Naive thymus-derived CD4-positive, alpha-beta T cell (primary cell): ENCODE measurements at regions not wholly inside any gene's neighbourhood (a gene's known extent, or its start where the extent isn't known, plus 50 kb on each side); places are given as distances from the start of the nearest gene placed in this dataset.

Experiments used
- ATAC-seq: fragments of 150-1000 bp; cut with Tn5 transposase; 2 replicates; pipeline ENCODE4 v1.10.0; 2021; ENCODE audit warnings: mild to moderate bottlenecking, moderate library complexity
- CTCF ChIA-PET: fragments of 350-600 bp; sonication (Branson Sonifier 250); formaldehyde crosslinking; loops from one replicate; lab custom pipeline; 2021; ENCODE audit warnings: antibody characterized with exemption; lab: Charles Lee
- POLR2A ChIA-PET: fragments of 350-600 bp; sonication (Branson Sonifier 250); formaldehyde crosslinking; loops from one replicate; lab custom pipeline; 2021; ENCODE audit warnings: antibody characterized with exemption, inconsistent platforms; lab: Charles Lee
- DNase-seq, 9 donors: peaks; one replicate each; pipeline versions ENCODE4 v3.0.0 to v3.0.0-alpha.2; 2020 to 2022; ENCODE audit warnings: mixed read lengths in 1 of 9
- H3K27ac ChIP-seq: one replicate; pipeline ENCODE4 v1.7.0; 2013; ENCODE audit warnings: mild to moderate bottlenecking, low read depth, low read length, moderate library complexity
- H3K27me3 ChIP-seq, 2 donors: one replicate each; pipeline ENCODE4 v1.7.0; 2013; ENCODE audit warnings: low read length in 2 of 2, mild to moderate bottlenecking in 2 of 2, moderate library complexity in 2 of 2; ENCODE audit not compliant: control insufficient read depth in 2 of 2, insufficient read depth in 2 of 2
- H3K36me3 ChIP-seq, 3 experiments: 1 replicate in 2 of 3; 2 replicates in 1 of 3; pipeline ENCODE4 v1.7.0; 2013; ENCODE audit warnings: low read length in 3 of 3, mild to moderate bottlenecking in 3 of 3, moderate library complexity in 1 of 3; ENCODE audit not compliant: insufficient read depth in 3 of 3, control insufficient read depth in 2 of 3
- H3K4me1 ChIP-seq, 2 donors: one replicate each; pipeline ENCODE4 v1.7.0; 2013; ENCODE audit warnings: low read length in 2 of 2, mild to moderate bottlenecking in 2 of 2, moderate library complexity in 1 of 2; ENCODE audit not compliant: control insufficient read depth in 2 of 2, insufficient read depth in 2 of 2
- H3K4me3 ChIP-seq: 2 replicates; pipeline ENCODE4 v1.7.0; 2013; ENCODE audit warnings: mild to moderate bottlenecking, low read length
- H3K9me3 ChIP-seq, 3 experiments: 1 replicate in 2 of 3; 2 replicates in 1 of 3; pipeline ENCODE4 v1.7.0; 2013; ENCODE audit warnings: low read length in 3 of 3; ENCODE audit not compliant: control insufficient read depth in 2 of 3
- H3K27ac Mint-ChIP-seq, 9 donors: one replicate each; pipeline ENCODE4 v1.8.0; 2020 to 2022; ENCODE audit warnings: mixed read lengths in 9 of 9, mild to moderate bottlenecking in 8 of 9, moderate library complexity in 5 of 9, inconsistent platforms in 2 of 9
- H3K27me3 Mint-ChIP-seq, 5 donors: one replicate each; pipeline ENCODE4 v1.8.0; 2021 to 2022; ENCODE audit warnings: mixed read lengths in 5 of 5, mild to moderate bottlenecking in 1 of 5
- H3K36me3 Mint-ChIP-seq, 5 donors: one replicate each; pipeline ENCODE4 v1.8.0; 2020 to 2022; ENCODE audit warnings: mixed read lengths in 5 of 5, mild to moderate bottlenecking in 3 of 5, inconsistent platforms in 1 of 5
- H3K4me1 Mint-ChIP-seq, 7 donors: one replicate each; pipeline ENCODE4 v1.8.0; 2020 to 2022; ENCODE audit warnings: mixed read lengths in 7 of 7, mild to moderate bottlenecking in 3 of 7, inconsistent platforms in 1 of 7
- H3K4me3 Mint-ChIP-seq, 10 donors: one replicate each; pipeline ENCODE4 v1.8.0; 2020 to 2022; ENCODE audit warnings: mild to moderate bottlenecking in 10 of 10, mixed read lengths in 10 of 10, moderate library complexity in 6 of 10, inconsistent platforms in 2 of 10
- H3K9me3 Mint-ChIP-seq, 11 donors: one replicate each; pipeline ENCODE4 v1.8.0; 2020 to 2022; ENCODE audit warnings: mixed read lengths in 11 of 11, mild to moderate bottlenecking in 4 of 11, inconsistent platforms in 1 of 11, moderate library complexity in 1 of 11
- intact Hi-C, 2 donors: fragments of 100-400 bp; cut with micrococcal nuclease; formaldehyde crosslinking; loops; one replicate each; pipeline ENCODE4 v1.15.1; 2023

- no peaks in the 10 kb centered on the region for H3K36me3 ChIP-seq
- Mint-ChIP-seq H3K4me1 (peaks cover 0 to 23% (median 14%) of the 10 kb centered on the region in 7 donors), H3K4me3 (no peak overlapping the region), H3K27ac (no peak overlapping the region), H3K27me3 (peaks cover 0 to 2% (median 0%) of the 10 kb centered on the region in 5 donors), H3K36me3 (peaks cover 0 to 2% (median 0%) of the 10 kb centered on the region in 5 donors), H3K9me3 (peaks cover 0 to 2% (median 0%) of the 10 kb centered on the region in 11 donors)
- H3K27ac ChIP-seq = no peak overlapping the region
- POLR2A ChIA-PET = no interaction called here
- H3K27me3 ChIP-seq = no peaks in the 10 kb centered on the region
- intact Hi-C loops = no loop called here
- H3K9me3 ChIP-seq = no peaks in the 10 kb centered on the region
- no peak for DNase-seq
- H3K4me3 ChIP-seq = no peak overlapping the region
- ATAC-seq = no peak
- CTCF ChIA-PET = no interaction called here
- H3K4me1 ChIP-seq = no peaks in the 10 kb centered on the region
Measured at GRCh38 chrX:46211079-46211478, 334.1 kb downstream of the ZNF674 start.

GRCh38 chrX:46209768-46210167 lies 335.5 kb downstream of the ZNF674 start:
- ChIA-PET POLR2A (no interaction called here), CTCF (no interaction called here)
- Mint-ChIP-seq H3K27me3 (peaks cover 0 to 2% (median 0%) of the 10 kb centered on the region in 5 donors), H3K4me3 (no peak overlapping the region), H3K36me3 (peaks cover 0 to 2% (median 0%) of the 10 kb centered on the region in 5 donors), H3K4me1 (peaks cover 0 to 23% (median 14%) of the 10 kb centered on the region in 7 donors), H3K27ac (peak overlapping the region in 1 of 9 donors; percentile 67), H3K9me3 (peaks cover 0 to 2% (median 0%) of the 10 kb centered on the region in 11 donors)
- DNase-seq = no peak
- no peak overlapping the region for H3K27ac ChIP-seq
- H3K9me3 ChIP-seq = no peaks in the 10 kb centered on the region
- no peak for ATAC-seq
- H3K4me3 ChIP-seq = no peak overlapping the region
- intact Hi-C loops = no loop called here
- no peaks in the 10 kb centered on the region for H3K27me3 ChIP-seq
- H3K36me3 ChIP-seq = no peaks in the 10 kb centered on the region
- H3K4me1 ChIP-seq = no peaks in the 10 kb centered on the region

- H3K9me3 ChIP-seq = no peaks in the 10 kb centered on the region
- Mint-ChIP-seq H3K27me3 (peaks cover 0 to 2% (median 0%) of the 10 kb centered on the region in 5 donors), H3K9me3 (peaks cover 0 to 2% (median 0%) of the 10 kb centered on the region in 11 donors), H3K4me3 (no peak overlapping the region), H3K27ac (no peak overlapping the region), H3K36me3 (peaks cover 0 to 2% (median 0%) of the 10 kb centered on the region in 5 donors), H3K4me1 (peaks cover 0 to 23% (median 15%) of the 10 kb centered on the region in 7 donors)
- H3K4me3 ChIP-seq = no peak overlapping the region
- no peak overlapping the region for H3K27ac ChIP-seq
- ChIA-PET CTCF (no interaction called here), POLR2A (no interaction called here)
- ATAC-seq = no peak
- H3K36me3 ChIP-seq = no peaks in the 10 kb centered on the region
- intact Hi-C loops = no loop called here
- DNase-seq = no peak
- H3K27me3 ChIP-seq = no peaks in the 10 kb centered on the region
- H3K4me1 ChIP-seq = no peaks in the 10 kb centered on the region
Measured at GRCh38 chrX:46209037-46209436, 336.2 kb downstream of the ZNF674 start.

GRCh38 chrX:46208225-46208854 lies 336.9 kb downstream of the ZNF674 start:
- CTCF ChIA-PET = no interaction called here
- POLR2A ChIA-PET = no interaction called here
- peak overlapping the region in 3 of 10 donors; percentile 13 to 54 (median 45) for H3K4me3 Mint-ChIP-seq

GRCh38 chrX:46204721-46205422 lies 340.3 kb downstream of the ZNF674 start:
- Histone ChIP-seq H3K27me3 (no peaks in the 10 kb centered on the region), H3K4me1 (no peaks in the 10 kb centered on the region), H3K4me3 (no peak overlapping the region), H3K27ac (no peak overlapping the region), H3K9me3 (no peaks in the 10 kb centered on the region), H3K36me3 (no peaks in the 10 kb centered on the region)
- peaks cover 0 to 2% (median 0%) of the 10 kb centered on the region in 5 donors for H3K36me3 Mint-ChIP-seq
- no peak for DNase-seq
- peaks cover 0 to 4% (median 0%) of the 10 kb centered on the region in 5 donors for H3K27me3 Mint-ChIP-seq
- H3K27ac Mint-ChIP-seq = no peak overlapping the region
- H3K4me3 Mint-ChIP-seq = no peak overlapping the region
- ChIA-PET POLR2A (no interaction called here), CTCF (no interaction called here)
- intact Hi-C loops = no loop called here
- no peak for ATAC-seq
- H3K9me3 Mint-ChIP-seq = peaks cover 0 to 2% (median 0%) of the 10 kb centered on the region in 11 donors
- peaks cover 0 to 36% (median 23%) of the 10 kb centered on the region in 7 donors for H3K4me1 Mint-ChIP-seq

More at GRCh38 chrX:46208225-46208854, 336.9 kb downstream of the ZNF674 start:
- H3K9me3 ChIP-seq = no peaks in the 10 kb centered on the region
- ATAC-seq (no peak), DNase-seq (peak in 1 of 9 donors; percentile 5)
- peak overlapping the region in 2 of 9 donors; percentile 5 to 38 for H3K27ac Mint-ChIP-seq
- peaks cover 0 to 2% (median 0%) of the 10 kb centered on the region in 5 donors for H3K36me3 Mint-ChIP-seq
- H3K4me1 ChIP-seq = no peaks in the 10 kb centered on the region
- peaks cover 0 to 2% (median 0%) of the 10 kb centered on the region in 5 donors for H3K27me3 Mint-ChIP-seq
- intact Hi-C loops = no loop called here
- H3K27me3 ChIP-seq = no peaks in the 10 kb centered on the region
- no peak overlapping the region for H3K27ac ChIP-seq
- H3K36me3 ChIP-seq = no peaks in the 10 kb centered on the region
- no peak overlapping the region for H3K4me3 ChIP-seq
- H3K4me1 Mint-ChIP-seq = peaks cover 0 to 24% (median 16%) of the 10 kb centered on the region in 7 donors
- H3K9me3 Mint-ChIP-seq = peaks cover 0 to 2% (median 0%) of the 10 kb centered on the region in 11 donors

GRCh38 chrX:46202733-46203514 lies 342.3 kb downstream of the ZNF674 start:
- no peak overlapping the region for H3K4me3 ChIP-seq
- no peaks in the 10 kb centered on the region for H3K27me3 ChIP-seq
- CTCF ChIA-PET = no interaction called here
- intact Hi-C loops = no loop called here
- Mint-ChIP-seq H3K4me1 (peaks cover 0 to 22% (median 10%) of the 10 kb centered on the region in 7 donors), H3K4me3 (peak overlapping the region in 7 of 10 donors; percentile 4 to 67 (median 31)), H3K27me3 (peaks cover 0 to 10% (median 0%) of the 10 kb centered on the region in 5 donors), H3K9me3 (peaks cover 0 to 2% (median 0%) of the 10 kb centered on the region in 11 donors), H3K36me3 (peaks cover 0 to 2% (median 0%) of the 10 kb centered on the region in 5 donors), H3K27ac (peak overlapping the region in 3 of 9 donors; percentile 8 to 47 (median 9))
- DNase-seq (peak in 1 of 9 donors; percentile 2), ATAC-seq (no peak)
- POLR2A ChIA-PET = no interaction called here
- no peak overlapping the region for H3K27ac ChIP-seq
- H3K9me3 ChIP-seq = no peaks in the 10 kb centered on the region
- H3K4me1 ChIP-seq = no peaks in the 10 kb centered on the region
- no peaks in the 10 kb centered on the region for H3K36me3 ChIP-seq
